ENCODE measurements at regions not wholly inside any gene's neighbourhood (a gene's known extent, or its start where the extent isn't known, plus 50 kb on each side); places are given as distances from the start of the nearest gene placed in this dataset.

GRCh38 chr10:90130321-90131086 is 429.1 kb downstream of the KIF20B start:
- no peak overlapping the region for H3K4me3 ChIP-seq (ENCODE audit: low read length)
- TF ChIP-seq CTCF (conservative IDR thresholded peaks at IDR 0.05; ENCODE audit: low read length): no peak
- DNase-seq (ENCODE audit: low read depth): no peak

- no peak for TF ChIP-seq CTCF (conservative IDR thresholded peaks at IDR 0.05; ENCODE audit: low read length)
- no peak for DNase-seq (ENCODE audit: low read depth)
- H3K4me3 ChIP-seq (ENCODE audit: low read length): no peak overlapping the region
These were observed 432.2 kb downstream of the KIF20B start for GRCh38 chr10:90133606-90134005.

GRCh38 chr10:90136731-90137316 is 435.4 kb downstream of the KIF20B start:
- DNase-seq (ENCODE audit: low read depth): no peak
- TF ChIP-seq CTCF (conservative IDR thresholded peaks at IDR 0.05; ENCODE audit: low read length): no peak
- no peak overlapping the region for H3K4me3 ChIP-seq (ENCODE audit: low read length)

- no peak for DNase-seq (ENCODE audit: low read depth)
These were observed 437.5 kb downstream of the KIF20B start for GRCh38 chr10:90138844-90139243.

GRCh38 chr10:90141791-90142190 is 440.4 kb downstream of the KIF20B start:
- DNase-seq (ENCODE audit: low read depth): no peak
- no peak for TF ChIP-seq CTCF (conservative IDR thresholded peaks at IDR 0.05; ENCODE audit: low read length)
- no peak overlapping the region for H3K4me3 ChIP-seq (ENCODE audit: low read length)

More at GRCh38 chr10:90138844-90139243, 437.5 kb downstream of the KIF20B start:
- TF ChIP-seq CTCF (conservative IDR thresholded peaks at IDR 0.05; ENCODE audit: low read length): no peak
- no peak overlapping the region for H3K4me3 ChIP-seq (ENCODE audit: low read length)

GRCh38 chr10:90143937-90144336 is 442.5 kb downstream of the KIF20B start:
- no peak overlapping the region for H3K4me3 ChIP-seq (ENCODE audit: low read length)
- no peak for TF ChIP-seq CTCF (conservative IDR thresholded peaks at IDR 0.05; ENCODE audit: low read length)
- DNase-seq (ENCODE audit: low read depth): no peak
